IMR-90 (cell line): ENCODE measurements at regions not wholly inside any gene's neighbourhood (a gene's known extent, or its start where the extent isn't known, plus 50 kb on each side); places are given as distances from the start of the nearest gene placed in this dataset.

Experiments
- BHLHE40 ChIP-seq: fragments of 150-350 bp; IDR thresholded peaks from 2 replicates; pipeline ENCODE4 v1.6.1; 2016; ENCODE audit warnings: mild to moderate bottlenecking, low read depth, low read length
- CTCF ChIP-seq: conservative IDR thresholded peaks from 2 replicates; pipeline ENCODE4 v1.5.1; 2012; ENCODE audit warnings: mild to moderate bottlenecking, low read depth, low read length, improper control_type of control experiment
- MXI1 ChIP-seq: IDR thresholded peaks from 2 replicates; pipeline ENCODE4 v1.6.1; 2012; ENCODE audit warnings: low read depth, mild to moderate bottlenecking, low read length, moderate library complexity, borderline replicate concordance

GRCh38 chr5:96331210-96331609, 101.8 kb downstream of the PCSK1 start:
- TF ChIP-seq CTCF (no peak), MXI1 (no peak), BHLHE40 (no peak)
